ENCODE measurements at regions not wholly inside any gene's neighbourhood (a gene's known extent, or its start where the extent isn't known, plus 50 kb on each side); places are given as distances from the start of the nearest gene placed in this dataset.

GRCh38 chr12:98060411-98060810 is 455.0 kb upstream of the TMPO start:
- intact Hi-C loops (cut with DNase I; ENCODE audit: low total_unique reads): no loop called here
- H3K4me3 ChIP-seq: no peak overlapping the region
- 50 to 93% (median 86%) methylated on average over 1 of the region's 1 CpG for WGBS, 5 donors
- H3K27me3 ChIP-seq: no peaks in the 10 kb centered on the region
- no peaks in the 10 kb centered on the region for H3K36me3 ChIP-seq
- no peaks in the 10 kb centered on the region for H3K4me1 ChIP-seq
- no peak for DNase-seq
- no peak overlapping the region for H3K27ac ChIP-seq
- no peaks in the 10 kb centered on the region for H3K9me3 ChIP-seq
- TF ChIP-seq, protein P1, sequence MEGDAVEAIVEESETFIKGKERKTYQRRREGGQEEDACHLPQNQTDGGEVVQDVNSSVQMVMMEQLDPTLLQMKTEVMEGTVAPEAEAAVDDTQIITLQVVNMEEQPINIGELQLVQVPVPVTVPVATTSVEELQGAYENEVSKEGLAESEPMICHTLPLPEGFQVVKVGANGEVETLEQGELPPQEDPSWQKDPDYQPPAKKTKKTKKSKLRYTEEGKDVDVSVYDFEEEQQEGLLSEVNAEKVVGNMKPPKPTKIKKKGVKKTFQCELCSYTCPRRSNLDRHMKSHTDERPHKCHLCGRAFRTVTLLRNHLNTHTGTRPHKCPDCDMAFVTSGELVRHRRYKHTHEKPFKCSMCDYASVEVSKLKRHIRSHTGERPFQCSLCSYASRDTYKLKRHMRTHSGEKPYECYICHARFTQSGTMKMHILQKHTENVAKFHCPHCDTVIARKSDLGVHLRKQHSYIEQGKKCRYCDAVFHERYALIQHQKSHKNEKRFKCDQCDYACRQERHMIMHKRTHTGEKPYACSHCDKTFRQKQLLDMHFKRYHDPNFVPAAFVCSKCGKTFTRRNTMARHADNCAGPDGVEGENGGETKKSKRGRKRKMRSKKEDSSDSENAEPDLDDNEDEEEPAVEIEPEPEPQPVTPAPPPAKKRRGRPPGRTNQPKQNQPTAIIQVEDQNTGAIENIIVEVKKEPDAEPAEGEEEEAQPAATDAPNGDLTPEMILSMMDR (IDR thresholded peaks at IDR 0.05): no peak

GRCh38 chr12:98062464-98063245 is 452.7 kb upstream of the TMPO start:
- H3K4me3 ChIP-seq: no peak overlapping the region
- H3K27ac ChIP-seq: no peak overlapping the region
- TF ChIP-seq, protein P1 (IDR thresholded peaks at IDR 0.05): no peak
- TF ChIP-seq EP300 (IDR thresholded peaks at IDR 0.05): no peak
- TF ChIP-seq POLR2A (IDR thresholded peaks at IDR 0.05): no peak
- WGBS, 5 donors: 57 to 77% (median 63%) methylated on average over 10 to 11 of the region's 11 CpGs
- H3K27me3 ChIP-seq: no peaks in the 10 kb centered on the region
- intact Hi-C loops (cut with DNase I; ENCODE audit: low total_unique reads): no loop called here
- no peaks in the 10 kb centered on the region for H3K4me1 ChIP-seq
- no peak for DNase-seq
- no peaks in the 10 kb centered on the region for H3K9me3 ChIP-seq
- no peaks in the 10 kb centered on the region for H3K36me3 ChIP-seq

DNA sequence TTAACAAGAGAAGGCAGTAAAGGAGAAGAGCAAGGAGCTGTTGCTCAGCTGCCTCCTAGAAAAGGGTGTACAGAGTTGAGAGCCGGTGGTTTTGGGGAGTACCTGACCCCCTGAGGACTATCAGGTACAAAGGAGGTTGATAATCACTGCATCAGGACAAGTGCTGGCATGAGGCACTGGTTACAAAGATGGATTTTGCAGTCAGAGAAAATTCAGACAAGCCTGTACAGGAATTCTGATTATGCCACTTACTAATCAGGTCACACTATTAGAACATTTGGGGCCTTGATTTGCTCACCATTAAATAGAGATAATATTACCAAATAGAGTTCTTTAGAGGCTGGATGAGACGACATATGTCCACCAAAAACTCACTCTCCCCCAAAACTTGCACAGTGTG is 450.9 kb upstream of the TMPO start:
- no peaks in the 10 kb centered on the region for H3K4me1 ChIP-seq
- intact Hi-C loops (cut with DNase I; ENCODE audit: low total_unique reads): no loop called here
- H3K27me3 ChIP-seq: no peaks in the 10 kb centered on the region
- H3K27ac ChIP-seq: no peak overlapping the region
- no peak for TF ChIP-seq POLR2A (IDR thresholded peaks at IDR 0.05)
- no peak for TF ChIP-seq POLR2AphosphoS5 (IDR thresholded peaks at IDR 0.05)
- TF ChIP-seq, protein P1 (IDR thresholded peaks at IDR 0.05): no peak
- no peak for TF ChIP-seq EP300 (IDR thresholded peaks at IDR 0.05)
- no peaks in the 10 kb centered on the region for H3K9me3 ChIP-seq
- H3K36me3 ChIP-seq: no peaks in the 10 kb centered on the region
- no peak for DNase-seq
- H3K4me3 ChIP-seq: no peak overlapping the region
- WGBS, 5 donors: 67 to 78% (median 76%) methylated on average over 2 of the region's 2 CpGs

DNA sequence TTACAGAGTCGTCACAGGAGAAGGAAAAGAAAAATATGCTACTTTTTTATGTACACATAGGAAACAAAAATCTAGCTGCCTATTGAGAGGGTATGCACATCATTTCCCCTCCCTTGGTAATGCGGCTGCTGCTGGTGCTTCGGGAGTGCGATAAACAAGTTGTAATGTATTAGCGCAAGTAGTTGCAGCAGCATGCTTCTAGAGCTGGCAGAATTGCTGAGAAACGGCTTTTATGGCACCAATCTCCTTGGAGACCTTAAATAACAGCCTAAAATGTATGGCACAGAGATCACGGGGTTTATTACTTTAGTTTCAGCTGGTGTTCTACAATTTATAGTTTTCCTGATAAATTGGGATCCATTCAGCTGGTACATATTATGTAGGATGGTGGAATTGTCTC is 447.6 kb upstream of the TMPO start:
- H3K9me3 ChIP-seq: no peaks in the 10 kb centered on the region
- intact Hi-C loops (cut with DNase I; ENCODE audit: low total_unique reads): no loop called here
- WGBS, 5 donors: 81 to 87% (median 86%) methylated on average over 7 of the region's 7 CpGs
- H3K36me3 ChIP-seq: no peaks in the 10 kb centered on the region
- no peak for TF ChIP-seq EP300 (IDR thresholded peaks at IDR 0.05)
- no peak for TF ChIP-seq POLR2A (IDR thresholded peaks at IDR 0.05)
- TF ChIP-seq POLR2AphosphoS5 (IDR thresholded peaks at IDR 0.05): no peak
- TF ChIP-seq, protein P1 (IDR thresholded peaks at IDR 0.05): no peak
- no peaks in the 10 kb centered on the region for H3K27me3 ChIP-seq
- no peaks in the 10 kb centered on the region for H3K4me1 ChIP-seq
- DNase-seq: no peak
- no peak overlapping the region for H3K27ac ChIP-seq
- H3K4me3 ChIP-seq: no peak overlapping the region

Measured in stomach (tissue), 8 donors.